HepG2 (cell line): ENCODE measurements at regions not wholly inside any gene's neighbourhood (a gene's known extent, or its start where the extent isn't known, plus 50 kb on each side); places are given as distances from the start of the nearest gene placed in this dataset.

ENCODE experiments used
- GTF2F1 ChIP-seq: fragments of 150-350 bp; IDR thresholded peaks from 2 replicates; pipeline ENCODE4 v1.6.1; 2014; ENCODE audit warnings: low read length
- NBN ChIP-seq: fragments of 450-650 bp; conservative IDR thresholded peaks from 2 replicates; pipeline ENCODE4 v1.6.1; 2017
- WIZ ChIP-seq: sonication (generic); formaldehyde crosslinking; IDR thresholded peaks from 2 replicates; pipeline ENCODE4 v1.5.1; 2020; ENCODE audit warnings: mild to moderate bottlenecking, missing genetic modification reagents
- ZBTB21 ChIP-seq: sonication (generic); formaldehyde crosslinking; IDR thresholded peaks from 2 replicates; pipeline ENCODE4 v1.4.0; 2020; ENCODE audit warnings: missing genetic modification reagents
- ZBTB40 ChIP-seq, 2 experiments: fragments of 450-650 bp in 1 of 2; sonication (generic) in 1 of 2; formaldehyde crosslinking in 1 of 2; IDR thresholded peaks; 2 replicates each; pipeline versions ENCODE4 v1.6.1 to v1.8.0; 2016 to 2022; ENCODE audit warnings: antibody characterized with exemption in 1 of 2, mild to moderate bottlenecking in 1 of 2, missing genetic modification reagents in 1 of 2
- ZBTB7A ChIP-seq: sonication (generic); formaldehyde crosslinking; IDR thresholded peaks from 2 replicates; pipeline ENCODE4 v1.8.0; 2022; ENCODE audit warnings: mild to moderate bottlenecking, missing genetic modification reagents
- ZNF30 ChIP-seq: sonication (generic); formaldehyde crosslinking; IDR thresholded peaks from 2 replicates; pipeline ENCODE4 v1.5.0; 2020; ENCODE audit warnings: mild to moderate bottlenecking, missing genetic modification reagents
- ZNF549 ChIP-seq: sonication (generic); formaldehyde crosslinking; IDR thresholded peaks from 2 replicates; pipeline ENCODE4 v1.5.0; 2020; ENCODE audit warnings: missing genetic modification reagents
- ZNF776 ChIP-seq: sonication (generic); formaldehyde crosslinking; IDR thresholded peaks from 2 replicates; pipeline ENCODE4 v1.4.0; 2020; ENCODE audit warnings: mild to moderate bottlenecking, missing genetic modification reagents

GRCh38 chr3:154783061-154783460, 297.1 kb upstream of the MME start (continued):
- TF ChIP-seq ZBTB40 (IDR thresholded peaks at IDR 0.05) (no peak), ZBTB40 (CRISPR knock-in tag; IDR thresholded peaks at IDR 0.05) (no peak), ZNF549 (CRISPR knock-in tag) (no peak), WIZ (CRISPR knock-in tag) (no peak), ZNF776 (no peak), GTF2F1 (no peak), NBN (no peak), ZBTB21 (CRISPR knock-in tag) (no peak), ZBTB7A (CRISPR knock-in tag) (no peak), ZNF30 (CRISPR knock-in tag) (no peak)
